SU-DHL-6 (cell line): ENCODE measurements at regions not wholly inside any gene's neighbourhood (a gene's known extent, or its start where the extent isn't known, plus 50 kb on each side); places are given as distances from the start of the nearest gene placed in this dataset.

Experiments used
- H2AFZ ChIP-seq: fragments of 200-600 bp; sonication (generic); 2 replicates; pipeline ENCODE4 v1.6.1; 2014; ENCODE audit warnings: low read depth, mild to moderate bottlenecking, moderate library complexity, mixed read lengths, antibody characterized with exemption, low read length; ENCODE audit not compliant: severe bottlenecking
- H3F3A ChIP-seq: fragments of 200-600 bp; shearing (Covaris generic); 2 replicates; pipeline ENCODE4 v1.6.0; 2016; ENCODE audit warnings: antibody characterized with exemption, mild to moderate bottlenecking; ENCODE audit not compliant: insufficient read depth
- H3K27ac ChIP-seq: fragments of 200-600 bp; sonication (generic); 2 replicates; pipeline ENCODE4 v1.5.1; 2016; ENCODE audit warnings: low read depth, mild to moderate bottlenecking, low read length, moderate library complexity, mixed read lengths
- H3K27me3 ChIP-seq: fragments of 200-600 bp; sonication (generic), shearing (Covaris generic); 2 replicates; pipeline ENCODE4 v1.6.0; 2014; ENCODE audit warnings: mild to moderate bottlenecking, low read length
- H3K36me3 ChIP-seq: fragments of 200-600 bp; sonication (generic); 2 replicates; pipeline ENCODE4 v1.6.1; 2014; ENCODE audit warnings: mild to moderate bottlenecking, low read length, mixed read lengths
- H3K4me2 ChIP-seq: fragments of 300-600, 200-600 bp; shearing (Covaris generic), sonication (generic); 2 replicates; pipeline ENCODE4 v1.6.0; 2014; ENCODE audit warnings: low read length, low read depth, mild to moderate bottlenecking; ENCODE audit not compliant: poor library complexity, severe bottlenecking
- H3K4me3 ChIP-seq: fragments of 200-600 bp; sonication (generic); 2 replicates; pipeline ENCODE4 v1.5.1; 2014; ENCODE audit warnings: antibody characterized with exemption, low read length, mild to moderate bottlenecking, mixed read lengths; ENCODE audit not compliant: insufficient read depth, poor library complexity, severe bottlenecking
- H3K79me2 ChIP-seq: fragments of 200-600 bp; sonication (generic); 2 replicates; pipeline ENCODE4 v1.6.1; 2014; ENCODE audit warnings: mild to moderate bottlenecking, low read length, moderate library complexity; ENCODE audit not compliant: insufficient read depth
- H3K9ac ChIP-seq: fragments of 200-600 bp; sonication (generic); 2 replicates; pipeline ENCODE4 v1.7.0; 2014; ENCODE audit warnings: mild to moderate bottlenecking, low read length
- H3K9me2 ChIP-seq: fragments of 200-600 bp; sonication (generic); replicated peaks from 2 replicates; pipeline ENCODE4 v1.6.1; 2014; ENCODE audit warnings: low read length; ENCODE audit not compliant: insufficient read depth
- H3K9me3 ChIP-seq: fragments of 200-600 bp; sonication (generic); 2 replicates; pipeline ENCODE4 v1.6.1; 2014; ENCODE audit warnings: low read length, mixed read lengths; ENCODE audit not compliant: insufficient read depth
- H4K20me1 ChIP-seq: fragments of 200-600 bp; sonication (generic); 2 replicates; pipeline ENCODE4 v1.6.1; 2014; ENCODE audit warnings: low read depth, mild to moderate bottlenecking, antibody characterized with exemption, low read length, moderate library complexity, mixed read lengths
- EZH2phosphoT487 ChIP-seq: fragments of 200-600 bp; sonication (generic), shearing (Covaris generic); conservative IDR thresholded peaks from 2 replicates; pipeline ENCODE4 v1.6.1; 2018; ENCODE audit warnings: mild to moderate bottlenecking, antibody characterized with exemption, low read length, moderate library complexity, mixed read lengths
- TF ChIP-seq, protein P1 (sequence below): fragments of 200-600 bp; sonication (generic); IDR thresholded peaks from one replicate; pipeline ENCODE4 v1.5.1; 2017; ENCODE audit warnings: antibody characterized with exemption, mild to moderate bottlenecking, low read length, moderate library complexity; ENCODE audit not compliant: insufficient read depth, poor library complexity, severe bottlenecking

- Histone ChIP-seq H3K27me3 (no peaks in the 10 kb centered on the region), H3K4me3 (no peak overlapping the region), H3F3A (no peaks in the 10 kb centered on the region), H3K9ac (no peak overlapping the region), H4K20me1 (no peaks in the 10 kb centered on the region), H3K79me2 (no peaks in the 10 kb centered on the region), H3K9me2 (no peaks in the 10 kb centered on the region), H3K27ac (no peak overlapping the region), H2AFZ (no peak overlapping the region), H3K4me2 (no peak overlapping the region), H3K36me3 (no peaks in the 10 kb centered on the region), H3K9me3 (no peaks in the 10 kb centered on the region)
- TF ChIP-seq, protein P1, sequence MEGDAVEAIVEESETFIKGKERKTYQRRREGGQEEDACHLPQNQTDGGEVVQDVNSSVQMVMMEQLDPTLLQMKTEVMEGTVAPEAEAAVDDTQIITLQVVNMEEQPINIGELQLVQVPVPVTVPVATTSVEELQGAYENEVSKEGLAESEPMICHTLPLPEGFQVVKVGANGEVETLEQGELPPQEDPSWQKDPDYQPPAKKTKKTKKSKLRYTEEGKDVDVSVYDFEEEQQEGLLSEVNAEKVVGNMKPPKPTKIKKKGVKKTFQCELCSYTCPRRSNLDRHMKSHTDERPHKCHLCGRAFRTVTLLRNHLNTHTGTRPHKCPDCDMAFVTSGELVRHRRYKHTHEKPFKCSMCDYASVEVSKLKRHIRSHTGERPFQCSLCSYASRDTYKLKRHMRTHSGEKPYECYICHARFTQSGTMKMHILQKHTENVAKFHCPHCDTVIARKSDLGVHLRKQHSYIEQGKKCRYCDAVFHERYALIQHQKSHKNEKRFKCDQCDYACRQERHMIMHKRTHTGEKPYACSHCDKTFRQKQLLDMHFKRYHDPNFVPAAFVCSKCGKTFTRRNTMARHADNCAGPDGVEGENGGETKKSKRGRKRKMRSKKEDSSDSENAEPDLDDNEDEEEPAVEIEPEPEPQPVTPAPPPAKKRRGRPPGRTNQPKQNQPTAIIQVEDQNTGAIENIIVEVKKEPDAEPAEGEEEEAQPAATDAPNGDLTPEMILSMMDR = no peak
- no peak for TF ChIP-seq EZH2phosphoT487
These were observed 525.1 kb upstream of the ROBO2 start for GRCh38 chr3:76514836-76515235.

GRCh38 chr3:76523337-76523736, 516.6 kb upstream of the ROBO2 start:
- Histone ChIP-seq H3K27me3 (no peaks in the 10 kb centered on the region), H4K20me1 (no peaks in the 10 kb centered on the region), H2AFZ (no peak overlapping the region), H3K79me2 (no peaks in the 10 kb centered on the region), H3K9me3 (no peaks in the 10 kb centered on the region), H3K9ac (no peak overlapping the region), H3K4me2 (no peak overlapping the region), H3F3A (no peaks in the 10 kb centered on the region), H3K9me2 (no peaks in the 10 kb centered on the region), H3K4me3 (no peak overlapping the region), H3K27ac (no peak overlapping the region), H3K36me3 (no peaks in the 10 kb centered on the region)
- TF ChIP-seq EZH2phosphoT487 = no peak
- TF ChIP-seq, protein P1 = no peak

GRCh38 chr3:76525726-76526125, 514.2 kb upstream of the ROBO2 start:
- no peak overlapping the region for H2AFZ ChIP-seq
- no peak overlapping the region for H3K27ac ChIP-seq
- H3K9me3 ChIP-seq = no peaks in the 10 kb centered on the region
- H4K20me1 ChIP-seq = no peaks in the 10 kb centered on the region
- H3K9ac ChIP-seq = no peak overlapping the region
- no peak overlapping the region for H3K4me2 ChIP-seq
- H3K9me2 ChIP-seq = no peaks in the 10 kb centered on the region
- no peaks in the 10 kb centered on the region for H3K27me3 ChIP-seq
- TF ChIP-seq EZH2phosphoT487 = no peak
- TF ChIP-seq, protein P1 = no peak
- no peak overlapping the region for H3K4me3 ChIP-seq
- H3K79me2 ChIP-seq = no peaks in the 10 kb centered on the region
- no peaks in the 10 kb centered on the region for H3K36me3 ChIP-seq
- no peaks in the 10 kb centered on the region for H3F3A ChIP-seq

DNA sequence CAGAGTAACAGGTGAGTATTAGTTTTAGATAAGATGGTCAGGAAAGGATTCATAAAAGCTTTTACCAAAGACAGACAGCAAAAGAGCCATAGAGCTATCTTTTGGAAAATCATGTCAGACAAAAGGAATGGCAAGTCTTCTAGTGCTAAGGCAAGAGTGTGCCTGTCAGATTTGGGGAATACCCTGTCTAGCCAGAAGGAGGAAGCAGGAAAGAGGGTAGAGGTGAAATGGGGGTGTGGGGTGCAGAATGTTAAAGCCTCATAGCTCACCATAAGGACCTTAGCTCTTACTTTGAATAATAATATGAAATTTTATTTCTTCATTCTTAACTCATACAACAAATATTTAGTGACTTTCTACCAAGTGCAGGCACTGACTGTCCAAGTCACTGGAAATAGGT, 512.1 kb upstream of the ROBO2 start:
- Histone ChIP-seq H2AFZ (no peak overlapping the region), H3K9ac (no peak overlapping the region), H3K27me3 (no peaks in the 10 kb centered on the region), H3K9me3 (no peaks in the 10 kb centered on the region), H3F3A (no peaks in the 10 kb centered on the region), H4K20me1 (no peaks in the 10 kb centered on the region), H3K36me3 (no peaks in the 10 kb centered on the region), H3K27ac (no peak overlapping the region), H3K79me2 (no peaks in the 10 kb centered on the region), H3K9me2 (no peaks in the 10 kb centered on the region), H3K4me3 (no peak overlapping the region), H3K4me2 (no peak overlapping the region)
- TF ChIP-seq, protein P1 = no peak
- no peak for TF ChIP-seq EZH2phosphoT487
